ENCODE measurements at regions not wholly inside any gene's neighbourhood (a gene's known extent, or its start where the extent isn't known, plus 50 kb on each side); places are given as distances from the start of the nearest gene placed in this dataset.
"Not testable (repeated sequence)": the region's sequence is repeated elsewhere in the genome, so short reads cannot be mapped to it uniquely, and the experiment has no call there.

GRCh38 chr9:7554699-7555098 is 244.9 kb downstream of the DMAC1 start:
- Mint-ChIP-seq H3K36me3 (no peaks in the 10 kb centered on the region), H3K9me3 (ENCODE audit: low read depth) (no peaks in the 10 kb centered on the region), H3K4me3 (no peak overlapping the region), H3K27ac (no peak overlapping the region), H3K4me1 (no peaks in the 10 kb centered on the region), H3K27me3 (peaks cover 46% of the 10 kb centered on the region)
- ATAC-seq (no peak), DNase-seq (no peak)
- CTCF ChIA-PET: no interaction called here

- H3K4me1 Mint-ChIP-seq; ATAC-seq; H3K4me3 Mint-ChIP-seq; DNase-seq; H3K36me3 Mint-ChIP-seq; H3K27ac Mint-ChIP-seq; CTCF ChIA-PET; H3K9me3 Mint-ChIP-seq (ENCODE audit: low read depth): not testable (repeated sequence)
- peaks cover 46% of the 10 kb centered on the region for H3K27me3 Mint-ChIP-seq
Observed at GRCh38 chr9:7552706-7553105, 246.9 kb downstream of the DMAC1 start.

GRCh38 chr9:7549249-7549648 is 250.3 kb downstream of the DMAC1 start:
- Mint-ChIP-seq H3K36me3 (no peaks in the 10 kb centered on the region), H3K27ac (no peak overlapping the region), H3K9me3 (ENCODE audit: low read depth) (no peaks in the 10 kb centered on the region), H3K4me3 (no peak overlapping the region), H3K4me1 (no peaks in the 10 kb centered on the region), H3K27me3 (peaks cover 55% of the 10 kb centered on the region)
- CTCF ChIA-PET: no interaction called here
- DNase-seq (no peak), ATAC-seq (no peak)

- no peak overlapping the region for H3K4me3 Mint-ChIP-seq
- H3K4me1 Mint-ChIP-seq: no peaks in the 10 kb centered on the region
- ATAC-seq: no peak
- CTCF ChIA-PET: no interaction called here
- H3K27ac Mint-ChIP-seq: no peak overlapping the region
- peaks cover 51% of the 10 kb centered on the region for H3K27me3 Mint-ChIP-seq
- H3K9me3 Mint-ChIP-seq (ENCODE audit: low read depth): no peaks in the 10 kb centered on the region
- no peak for DNase-seq
- H3K36me3 Mint-ChIP-seq: no peaks in the 10 kb centered on the region
Observed at GRCh38 chr9:7546261-7546660, 253.3 kb downstream of the DMAC1 start.

- H3K27ac Mint-ChIP-seq: no peak overlapping the region
- H3K4me1 Mint-ChIP-seq: no peaks in the 10 kb centered on the region
- CTCF ChIA-PET: no interaction called here
- H3K4me3 Mint-ChIP-seq: no peak overlapping the region
- no peaks in the 10 kb centered on the region for H3K9me3 Mint-ChIP-seq (ENCODE audit: low read depth)
- ATAC-seq (no peak), DNase-seq (no peak)
- peaks cover 50% of the 10 kb centered on the region for H3K27me3 Mint-ChIP-seq
- H3K36me3 Mint-ChIP-seq: no peaks in the 10 kb centered on the region
Observed at GRCh38 chr9:7545371-7546165, 254.0 kb downstream of the DMAC1 start.

- no peaks in the 10 kb centered on the region for H3K36me3 Mint-ChIP-seq
- peaks cover 46% of the 10 kb centered on the region for H3K27me3 Mint-ChIP-seq
- DNase-seq: no peak
- no peak for ATAC-seq
- H3K9me3 Mint-ChIP-seq (ENCODE audit: low read depth): no peaks in the 10 kb centered on the region
- CTCF ChIA-PET: no interaction called here
- no peak overlapping the region for H3K4me3 Mint-ChIP-seq
- no peak overlapping the region for H3K27ac Mint-ChIP-seq
- H3K4me1 Mint-ChIP-seq: no peaks in the 10 kb centered on the region
Observed at GRCh38 chr9:7542693-7543092, 256.9 kb downstream of the DMAC1 start.

- ATAC-seq (no peak), DNase-seq (no peak)
- Mint-ChIP-seq H3K9me3 (ENCODE audit: low read depth) (no peaks in the 10 kb centered on the region), H3K27ac (no peak overlapping the region), H3K4me1 (no peaks in the 10 kb centered on the region), H3K27me3 (peaks cover 44% of the 10 kb centered on the region), H3K36me3 (no peaks in the 10 kb centered on the region), H3K4me3 (no peak overlapping the region)
- CTCF ChIA-PET: no interaction called here
Observed at GRCh38 chr9:7542126-7542525, 257.5 kb downstream of the DMAC1 start.

- peaks cover 8% of the 10 kb centered on the region for H3K36me3 Mint-ChIP-seq
- H3K9me3 Mint-ChIP-seq (ENCODE audit: low read depth): no peaks in the 10 kb centered on the region
- CTCF ChIA-PET: interaction anchor here (1.3 kb wide), 1 partner anchor 132 kb away, joined by 3 read pairs; no protein-coding TSS in a partner anchor
- peaks cover 35% of the 10 kb centered on the region for H3K4me1 Mint-ChIP-seq
- DNase-seq: peak; percentile 66
- peak; percentile 60 for ATAC-seq
- peaks cover 24% of the 10 kb centered on the region for H3K27me3 Mint-ChIP-seq
- no peak overlapping the region for H3K27ac Mint-ChIP-seq
- no peak overlapping the region for H3K4me3 Mint-ChIP-seq
Observed at GRCh38 chr9:7536310-7536939, 263.2 kb downstream of the DMAC1 start.

- Mint-ChIP-seq H3K36me3 (peaks cover 8% of the 10 kb centered on the region), H3K4me1 (peaks cover 35% of the 10 kb centered on the region), H3K9me3 (ENCODE audit: low read depth) (no peaks in the 10 kb centered on the region), H3K27me3 (peaks cover 24% of the 10 kb centered on the region), H3K4me3 (peak overlapping the region; percentile 24), H3K27ac (peak overlapping the region; percentile 71)
- DNase-seq (peak; percentile 65), ATAC-seq (peak; percentile 77)
- CTCF ChIA-PET: interaction anchor here (0.9 to 1.2 kb wide), 2 partner anchors 11 to 481 kb away, joined by 3 to 4 read pairs; no protein-coding TSS in a partner anchor
Observed at GRCh38 chr9:7534211-7534935, 265.2 kb downstream of the DMAC1 start.

- CTCF ChIA-PET: interaction anchor here (0.9 to 1.2 kb wide), 2 partner anchors 10 to 481 kb away, joined by 3 to 4 read pairs; no protein-coding TSS in a partner anchor
- no peak overlapping the region for H3K4me3 Mint-ChIP-seq
- no peak for DNase-seq
Observed at GRCh38 chr9:7533376-7534090, 266.0 kb downstream of the DMAC1 start.

GRCh38 chr9:7523426-7524043 is 276.0 kb downstream of the DMAC1 start:
- Mint-ChIP-seq H3K4me1 (no peaks in the 10 kb centered on the region), H3K4me3 (no peak overlapping the region), H3K36me3 (no peaks in the 10 kb centered on the region), H3K27ac (no peak overlapping the region), H3K27me3 (peaks cover 43% of the 10 kb centered on the region), H3K9me3 (ENCODE audit: low read depth) (no peaks in the 10 kb centered on the region)
- CTCF ChIA-PET: interaction anchor here (1.4 kb wide), 1 partner anchor 11 kb away, joined by 3 read pairs; no protein-coding TSS in a partner anchor
- DNase-seq: no peak
- ATAC-seq: no peak

More at GRCh38 chr9:7533376-7534090, 266.0 kb downstream of the DMAC1 start:
- H3K9me3 Mint-ChIP-seq (ENCODE audit: low read depth): no peaks in the 10 kb centered on the region
- peaks cover 27% of the 10 kb centered on the region for H3K27me3 Mint-ChIP-seq
- H3K4me1 Mint-ChIP-seq: peaks cover 35% of the 10 kb centered on the region
- peak; percentile 50 for ATAC-seq
- peak overlapping the region; percentile 71 for H3K27ac Mint-ChIP-seq
- peaks cover 8% of the 10 kb centered on the region for H3K36me3 Mint-ChIP-seq

GRCh38 chr9:7520396-7520795 is 279.2 kb downstream of the DMAC1 start:
- no peaks in the 10 kb centered on the region for H3K9me3 Mint-ChIP-seq (ENCODE audit: low read depth)
- no peak overlapping the region for H3K4me3 Mint-ChIP-seq
- DNase-seq (no peak), ATAC-seq (no peak)
- no peak overlapping the region for H3K27ac Mint-ChIP-seq
- H3K36me3 Mint-ChIP-seq: no peaks in the 10 kb centered on the region
- CTCF ChIA-PET: no interaction called here
- H3K4me1 Mint-ChIP-seq: no peaks in the 10 kb centered on the region
- H3K27me3 Mint-ChIP-seq: peaks cover 43% of the 10 kb centered on the region

GRCh38 chr9:7516376-7516775 is 283.2 kb downstream of the DMAC1 start:
- DNase-seq: no peak
- CTCF ChIA-PET: no interaction called here
- Mint-ChIP-seq H3K9me3 (ENCODE audit: low read depth) (no peaks in the 10 kb centered on the region), H3K4me1 (no peaks in the 10 kb centered on the region), H3K36me3 (no peaks in the 10 kb centered on the region), H3K4me3 (no peak overlapping the region), H3K27ac (no peak overlapping the region), H3K27me3 (peaks cover 31% of the 10 kb centered on the region)
- no peak for ATAC-seq

All from activated CD8-positive, alpha-beta memory T cell treated with anti-CD3 and anti-CD28 coated beads, Interleukin-2, amount 10 ng/mL, durations not matched to agents 7 days and 5 days (primary cell).